Neuronal stem cell (in vitro differentiated cells): ENCODE measurements at regions not wholly inside any gene's neighbourhood (a gene's known extent, or its start where the extent isn't known, plus 50 kb on each side); places are given as distances from the start of the nearest gene placed in this dataset.

Source experiments
- DNase-seq: peaks from one replicate; pipeline ENCODE4 v3.0.0-alpha.2; 2013; ENCODE audit warnings: low spot score
- H2AFZ ChIP-seq: one replicate; pipeline ENCODE4 v1.6.1; 2013; ENCODE audit warnings: mild to moderate bottlenecking, low read length, inconsistent platforms
- H2AK5ac ChIP-seq: 2 replicates; pipeline ENCODE4 v1.6.1; 2013; ENCODE audit warnings: low read depth, mild to moderate bottlenecking, inconsistent platforms, low read length, moderate library complexity, mixed read lengths
- H2BK120ac ChIP-seq: 2 replicates; pipeline ENCODE4 v1.6.1; 2013; ENCODE audit warnings: low read depth, mild to moderate bottlenecking, inconsistent platforms, low read length, moderate library complexity, mixed read lengths
- H2BK12ac ChIP-seq: one replicate; pipeline ENCODE4 v1.6.1; 2013; ENCODE audit warnings: low read length, inconsistent platforms
- H2BK15ac ChIP-seq: 2 replicates; pipeline ENCODE4 v1.6.1; 2013; ENCODE audit warnings: mild to moderate bottlenecking, low read length, inconsistent platforms, mixed read lengths
- H2BK5ac ChIP-seq: one replicate; pipeline ENCODE4 v1.6.1; 2013; ENCODE audit warnings: inconsistent platforms, mild to moderate bottlenecking, low read length, moderate library complexity
- H3K14ac ChIP-seq: one replicate; pipeline ENCODE4 v1.6.1; 2013; ENCODE audit warnings: low read length, inconsistent platforms
- H3K18ac ChIP-seq: 2 replicates; pipeline ENCODE4 v1.6.1; 2013; ENCODE audit warnings: low read length, inconsistent platforms
- H3K23ac ChIP-seq: 2 replicates; pipeline ENCODE4 v1.6.1; 2013; ENCODE audit warnings: low read depth, mild to moderate bottlenecking, mixed read lengths, low read length, inconsistent platforms; ENCODE audit not compliant: poor library complexity
- H3K27ac ChIP-seq: replicated peaks from 3 replicates; pipeline ENCODE4 v1.5.1; 2013; ENCODE audit warnings: low read length, inconsistent platforms
- H3K27me3 ChIP-seq, 3 experiments: 2 replicates each; pipeline ENCODE4 v1.6.1; 2013; ENCODE audit warnings: low read length in 3 of 3, mild to moderate bottlenecking in 2 of 3, inconsistent platforms in 1 of 3, low read depth in 1 of 3, mixed read lengths in 1 of 3, moderate library complexity in 1 of 3; ENCODE audit not compliant: control insufficient read depth in 3 of 3, insufficient read depth in 3 of 3
- H3K36me3 ChIP-seq, 2 donors: replicated peaks in 1 of 2; 2 replicates each; pipeline ENCODE4 v1.6.1; 2013; ENCODE audit warnings: low read length in 2 of 2; ENCODE audit not compliant: control insufficient read depth in 2 of 2, insufficient read depth in 2 of 2
- H3K4ac ChIP-seq: 2 replicates; pipeline ENCODE4 v1.6.1; 2013; ENCODE audit warnings: inconsistent platforms, mild to moderate bottlenecking, low read length, moderate library complexity
- H3K4me1 ChIP-seq, 2 donors: 1 replicate in 1 of 2; 2 replicates in 1 of 2; pipeline ENCODE4 v1.6.1; 2013; ENCODE audit warnings: low read length in 2 of 2, low read depth in 1 of 2; ENCODE audit not compliant: control insufficient read depth in 2 of 2, insufficient read depth in 1 of 2
- H3K4me2 ChIP-seq: one replicate; pipeline ENCODE4 v1.6.1; 2013; ENCODE audit warnings: mild to moderate bottlenecking, low read length, inconsistent platforms; ENCODE audit not compliant: insufficient read depth, poor library complexity, severe bottlenecking
- H3K4me3 ChIP-seq, 2 donors: 2 replicates each; pipeline ENCODE4 v1.5.1; 2013; ENCODE audit warnings: low read length in 2 of 2, mild to moderate bottlenecking in 2 of 2, inconsistent platforms in 1 of 2, moderate library complexity in 1 of 2
- H3K79me1 ChIP-seq: one replicate; pipeline ENCODE4 v1.6.1; 2013; ENCODE audit warnings: low read depth, mild to moderate bottlenecking, inconsistent platforms, low read length, moderate library complexity
- H3K9ac ChIP-seq: one replicate; pipeline ENCODE4 v1.6.1; 2013; ENCODE audit warnings: mild to moderate bottlenecking, low read depth, low read length, inconsistent platforms; ENCODE audit not compliant: poor library complexity
- H3K9me3 ChIP-seq, 2 donors: replicated peaks in 1 of 2; 2 replicates each; pipeline versions ENCODE3 to v1.6.1; 2013; ENCODE audit warnings: low read length in 2 of 2, mild to moderate bottlenecking in 2 of 2, inconsistent platforms in 1 of 2, low read depth in 1 of 2, mixed read lengths in 1 of 2, moderate library complexity in 1 of 2; ENCODE audit not compliant: control insufficient read depth in 2 of 2, insufficient read depth in 1 of 2
- H4K8ac ChIP-seq: one replicate; pipeline ENCODE4 v1.6.1; 2013; ENCODE audit warnings: low read depth, mild to moderate bottlenecking, inconsistent platforms, low read length, moderate library complexity
- H4K91ac ChIP-seq: one replicate; pipeline ENCODE4 v1.6.1; 2013; ENCODE audit warnings: low read length, low read depth, mild to moderate bottlenecking, inconsistent platforms; ENCODE audit not compliant: poor library complexity
- WGBS, 2 donors: extraction: QIAGEN DNeasy Blood & Tissue Kit; methylation state at CpG; one replicate each; pipeline ENCODE4 v1.1.7; 2013; ENCODE audit warnings: missing lambda C conversion rate in 2 of 2, mixed read lengths in 1 of 2; ENCODE audit not compliant: insufficient read length in 2 of 2, insufficient replicate concordance in 1 of 2; ENCODE audit errors: extremely low coverage in 2 of 2; 5-methylcytosine and 5-hydroxymethylcytosine counted together

GRCh38 chr18:60894254-60894945, 438.8 kb upstream of the CDH20 start:
- no peaks in the 10 kb centered on the region for H3K9me3 ChIP-seq
- no peak overlapping the region for H3K23ac ChIP-seq
- no peak overlapping the region for H2AK5ac ChIP-seq
- H3K14ac ChIP-seq: no peak overlapping the region
- no peak overlapping the region for H3K27ac ChIP-seq
- H3K4me1 ChIP-seq: no peaks in the 10 kb centered on the region
- no peak overlapping the region for H2BK5ac ChIP-seq
- no peak overlapping the region for H3K4me2 ChIP-seq
- no peak overlapping the region for H2BK12ac ChIP-seq
- no CpG with 5 or more reads among the region's 8 CpGs for WGBS, 2 donors
- H3K4ac ChIP-seq: no peak overlapping the region
- H3K36me3 ChIP-seq: no peaks in the 10 kb centered on the region
- H3K79me1 ChIP-seq: no peaks in the 10 kb centered on the region
- H3K18ac ChIP-seq: no peak overlapping the region
- no peaks in the 10 kb centered on the region for H3K27me3 ChIP-seq
- no peak overlapping the region for H3K4me3 ChIP-seq
- DNase-seq: no peak
- H3K9ac ChIP-seq: no peak overlapping the region
- H2BK120ac ChIP-seq: no peak overlapping the region
- no peak overlapping the region for H4K91ac ChIP-seq
- no peak overlapping the region for H4K8ac ChIP-seq
- H2BK15ac ChIP-seq: no peak overlapping the region
- no peak overlapping the region for H2AFZ ChIP-seq

GRCh38 chr18:60895181-60895580, 438.0 kb upstream of the CDH20 start:
- WGBS, 2 donors: no CpG with 5 or more reads among the region's 3 CpGs
- no peak overlapping the region for H2BK120ac ChIP-seq

GRCh38 chr18:60898111-60898510, 435.1 kb upstream of the CDH20 start:
- no peak overlapping the region for H3K4me3 ChIP-seq
- H2BK5ac ChIP-seq: no peak overlapping the region
- H3K23ac ChIP-seq: no peak overlapping the region
- H3K4ac ChIP-seq: no peak overlapping the region
- no peak overlapping the region for H4K91ac ChIP-seq
- H3K4me1 ChIP-seq: no peaks in the 10 kb centered on the region
- no CpG with 5 or more reads among the region's 4 CpGs for WGBS, 2 donors
- H3K27me3 ChIP-seq: no peaks in the 10 kb centered on the region
- no peaks in the 10 kb centered on the region for H3K79me1 ChIP-seq
- no peak overlapping the region for H3K18ac ChIP-seq
- no peak overlapping the region for H3K27ac ChIP-seq
- H3K14ac ChIP-seq: no peak overlapping the region
- H3K4me2 ChIP-seq: no peak overlapping the region
- DNase-seq: no peak
- no peak overlapping the region for H2BK15ac ChIP-seq
- H2AK5ac ChIP-seq: no peak overlapping the region
- no peaks in the 10 kb centered on the region for H3K9me3 ChIP-seq
- no peak overlapping the region for H3K9ac ChIP-seq
- no peak overlapping the region for H2BK12ac ChIP-seq
- no peaks in the 10 kb centered on the region for H3K36me3 ChIP-seq
- peak overlapping the region; percentile 61 for H2AFZ ChIP-seq
- H2BK120ac ChIP-seq: no peak overlapping the region
- H4K8ac ChIP-seq: no peak overlapping the region

More at GRCh38 chr18:60895181-60895580, 438.0 kb upstream of the CDH20 start:
- no peak overlapping the region for H3K4me3 ChIP-seq
- no peak overlapping the region for H4K91ac ChIP-seq
- no peak overlapping the region for H4K8ac ChIP-seq
- H3K9ac ChIP-seq: no peak overlapping the region
- no peak overlapping the region for H2AFZ ChIP-seq
- H3K23ac ChIP-seq: no peak overlapping the region
- H3K36me3 ChIP-seq: no peaks in the 10 kb centered on the region
- no peaks in the 10 kb centered on the region for H3K9me3 ChIP-seq
- no peak overlapping the region for H3K18ac ChIP-seq
- H3K27me3 ChIP-seq: no peaks in the 10 kb centered on the region
- no peak overlapping the region for H2BK12ac ChIP-seq
- no peak overlapping the region for H2AK5ac ChIP-seq
- no peak overlapping the region for H3K27ac ChIP-seq
- H3K4me1 ChIP-seq: no peaks in the 10 kb centered on the region
- H2BK5ac ChIP-seq: no peak overlapping the region
- no peak overlapping the region for H3K14ac ChIP-seq
- no peak for DNase-seq
- no peak overlapping the region for H3K4ac ChIP-seq
- H3K79me1 ChIP-seq: no peaks in the 10 kb centered on the region
- no peak overlapping the region for H3K4me2 ChIP-seq
- no peak overlapping the region for H2BK15ac ChIP-seq

- H3K14ac ChIP-seq: no peak overlapping the region
- no peak overlapping the region for H3K4ac ChIP-seq
- H2AK5ac ChIP-seq: no peak overlapping the region
- no peak overlapping the region for H3K9ac ChIP-seq
- H2BK120ac ChIP-seq: no peak overlapping the region
- H3K4me3 ChIP-seq: no peak overlapping the region
- no peaks in the 10 kb centered on the region for H3K9me3 ChIP-seq
- no peak overlapping the region for H3K27ac ChIP-seq
- H4K91ac ChIP-seq: no peak overlapping the region
- no peak overlapping the region for H2AFZ ChIP-seq
- WGBS, 2 donors: no CpG with 5 or more reads among the region's 3 CpGs
- H2BK15ac ChIP-seq: no peak overlapping the region
- no peak for DNase-seq
- no peak overlapping the region for H2BK5ac ChIP-seq
- no peaks in the 10 kb centered on the region for H3K27me3 ChIP-seq
- no peak overlapping the region for H2BK12ac ChIP-seq
- H3K18ac ChIP-seq: no peak overlapping the region
- no peaks in the 10 kb centered on the region for H3K4me1 ChIP-seq
- no peaks in the 10 kb centered on the region for H3K79me1 ChIP-seq
- H3K4me2 ChIP-seq: no peak overlapping the region
- no peak overlapping the region for H4K8ac ChIP-seq
- H3K23ac ChIP-seq: no peak overlapping the region
- H3K36me3 ChIP-seq: no peaks in the 10 kb centered on the region
Observed at GRCh38 chr18:60905699-60906098, 427.5 kb upstream of the CDH20 start.
